ENCODE measurements at regions not wholly inside any gene's neighbourhood (a gene's known extent, or its start where the extent isn't known, plus 50 kb on each side); places are given as distances from the start of the nearest gene placed in this dataset.

GRCh38 chr18:46426021-46426678 lies 230.9 kb downstream of the LOXHD1 start:
- TF ChIP-seq, protein P1, sequence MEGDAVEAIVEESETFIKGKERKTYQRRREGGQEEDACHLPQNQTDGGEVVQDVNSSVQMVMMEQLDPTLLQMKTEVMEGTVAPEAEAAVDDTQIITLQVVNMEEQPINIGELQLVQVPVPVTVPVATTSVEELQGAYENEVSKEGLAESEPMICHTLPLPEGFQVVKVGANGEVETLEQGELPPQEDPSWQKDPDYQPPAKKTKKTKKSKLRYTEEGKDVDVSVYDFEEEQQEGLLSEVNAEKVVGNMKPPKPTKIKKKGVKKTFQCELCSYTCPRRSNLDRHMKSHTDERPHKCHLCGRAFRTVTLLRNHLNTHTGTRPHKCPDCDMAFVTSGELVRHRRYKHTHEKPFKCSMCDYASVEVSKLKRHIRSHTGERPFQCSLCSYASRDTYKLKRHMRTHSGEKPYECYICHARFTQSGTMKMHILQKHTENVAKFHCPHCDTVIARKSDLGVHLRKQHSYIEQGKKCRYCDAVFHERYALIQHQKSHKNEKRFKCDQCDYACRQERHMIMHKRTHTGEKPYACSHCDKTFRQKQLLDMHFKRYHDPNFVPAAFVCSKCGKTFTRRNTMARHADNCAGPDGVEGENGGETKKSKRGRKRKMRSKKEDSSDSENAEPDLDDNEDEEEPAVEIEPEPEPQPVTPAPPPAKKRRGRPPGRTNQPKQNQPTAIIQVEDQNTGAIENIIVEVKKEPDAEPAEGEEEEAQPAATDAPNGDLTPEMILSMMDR (IDR thresholded peaks at IDR 0.05; ENCODE audit: low read depth, low read length) = no peak
- TF ChIP-seq EZH2phosphoT487 (IDR thresholded peaks at IDR 0.05; ENCODE audit: low read depth) = no peak

All from OCI-LY3 (cell line).